ENCODE measurements at regions not wholly inside any gene's neighbourhood (a gene's known extent, or its start where the extent isn't known, plus 50 kb on each side); places are given as distances from the start of the nearest gene placed in this dataset.

GRCh38 chr14:83147006-83147405, 1613.4 kb upstream of the SEL1L start:
- TF ChIP-seq EZH2 (IDR thresholded peaks at IDR 0.05), result no peak
- no peak for TF ChIP-seq POLR2AphosphoS5 (IDR thresholded peaks at IDR 0.05; ENCODE audit: borderline replicate concordance, low read depth, low read length)
